Glutamatergic neuron (in vitro differentiated cells): ENCODE measurements at regions not wholly inside any gene's neighbourhood (a gene's known extent, or its start where the extent isn't known, plus 50 kb on each side); places are given as distances from the start of the nearest gene placed in this dataset.

Experiments
- DNase-seq: peaks from one replicate; pipeline ENCODE4 v3.0.0; 2022
- H3K27ac Mint-ChIP-seq: one replicate; pipeline ENCODE4 v1.8.0; 2020; ENCODE audit warnings: mild to moderate bottlenecking, mixed read lengths, inconsistent platforms; ENCODE audit not compliant: unreplicated experiment
- H3K27me3 Mint-ChIP-seq: one replicate; pipeline ENCODE4 v1.8.0; 2020; ENCODE audit warnings: mild to moderate bottlenecking, moderate library complexity, mixed read lengths, inconsistent platforms; ENCODE audit not compliant: unreplicated experiment
- H3K36me3 Mint-ChIP-seq: one replicate; pipeline ENCODE4 v1.8.0; 2020; ENCODE audit warnings: mild to moderate bottlenecking, mixed read lengths, inconsistent platforms; ENCODE audit not compliant: unreplicated experiment
- H3K4me1 Mint-ChIP-seq: one replicate; pipeline ENCODE4 v1.8.0; 2020; ENCODE audit warnings: mild to moderate bottlenecking, low read depth, mixed read lengths, inconsistent platforms; ENCODE audit not compliant: unreplicated experiment
- H3K4me3 Mint-ChIP-seq: one replicate; pipeline ENCODE4 v1.8.0; 2020; ENCODE audit warnings: mild to moderate bottlenecking, mixed read lengths, inconsistent platforms; ENCODE audit not compliant: unreplicated experiment
- H3K9me3 Mint-ChIP-seq: one replicate; pipeline ENCODE4 v1.8.0; 2020; ENCODE audit warnings: mild to moderate bottlenecking, moderate library complexity, mixed read lengths, inconsistent platforms; ENCODE audit not compliant: unreplicated experiment
- TF ChIP-seq, protein P1 (sequence below): fragments of 200-600 bp; sonication (generic); IDR thresholded peaks from one replicate; pipeline ENCODE4 v1.5.0; 2021; ENCODE audit not compliant: partially characterized antibody, unreplicated experiment

DNA sequence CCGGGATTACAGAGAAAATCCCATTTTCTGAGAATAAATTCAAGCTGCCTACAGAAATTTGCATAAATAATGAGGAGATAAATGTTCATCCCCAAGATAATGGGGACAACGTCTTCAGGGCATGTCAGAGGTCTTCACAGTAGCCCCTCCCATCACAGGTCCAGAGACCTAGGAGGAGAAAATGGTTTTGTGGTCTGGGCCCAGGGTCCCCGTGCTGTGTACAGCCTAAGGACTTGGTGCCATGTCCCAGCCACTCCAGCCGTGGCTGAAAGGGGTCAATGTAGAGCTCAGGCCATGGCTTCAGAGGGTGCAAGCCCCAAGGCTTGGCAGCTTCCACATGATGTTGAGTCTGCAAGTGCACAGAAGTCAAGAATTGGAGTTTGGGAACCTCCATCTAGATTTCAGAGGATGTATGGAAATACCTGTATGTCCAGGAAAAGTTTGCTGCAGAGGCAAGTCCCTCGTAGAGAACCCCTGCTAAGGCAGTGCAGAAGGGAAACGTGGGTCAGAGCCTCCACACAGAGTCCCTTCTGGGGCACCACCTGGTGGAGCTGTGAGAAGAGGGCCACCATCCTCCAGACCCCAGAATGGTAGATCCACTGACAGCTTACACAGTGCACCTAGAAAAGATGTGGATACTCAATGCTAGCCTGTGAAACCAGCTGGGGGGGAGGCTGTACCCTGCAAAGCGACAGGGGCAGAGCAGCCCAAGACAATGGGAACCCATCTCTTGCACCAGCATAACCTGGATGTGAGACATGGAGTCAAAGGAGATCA lies 176.3 kb downstream of the RASSF9 start:
- H3K27me3 Mint-ChIP-seq = peaks cover 4% of the 10 kb centered on the region
- H3K36me3 Mint-ChIP-seq = peaks cover 13% of the 10 kb centered on the region
- H3K4me1 Mint-ChIP-seq = no peaks in the 10 kb centered on the region
- H3K9me3 Mint-ChIP-seq = peaks cover 4% of the 10 kb centered on the region
- TF ChIP-seq, protein P1, sequence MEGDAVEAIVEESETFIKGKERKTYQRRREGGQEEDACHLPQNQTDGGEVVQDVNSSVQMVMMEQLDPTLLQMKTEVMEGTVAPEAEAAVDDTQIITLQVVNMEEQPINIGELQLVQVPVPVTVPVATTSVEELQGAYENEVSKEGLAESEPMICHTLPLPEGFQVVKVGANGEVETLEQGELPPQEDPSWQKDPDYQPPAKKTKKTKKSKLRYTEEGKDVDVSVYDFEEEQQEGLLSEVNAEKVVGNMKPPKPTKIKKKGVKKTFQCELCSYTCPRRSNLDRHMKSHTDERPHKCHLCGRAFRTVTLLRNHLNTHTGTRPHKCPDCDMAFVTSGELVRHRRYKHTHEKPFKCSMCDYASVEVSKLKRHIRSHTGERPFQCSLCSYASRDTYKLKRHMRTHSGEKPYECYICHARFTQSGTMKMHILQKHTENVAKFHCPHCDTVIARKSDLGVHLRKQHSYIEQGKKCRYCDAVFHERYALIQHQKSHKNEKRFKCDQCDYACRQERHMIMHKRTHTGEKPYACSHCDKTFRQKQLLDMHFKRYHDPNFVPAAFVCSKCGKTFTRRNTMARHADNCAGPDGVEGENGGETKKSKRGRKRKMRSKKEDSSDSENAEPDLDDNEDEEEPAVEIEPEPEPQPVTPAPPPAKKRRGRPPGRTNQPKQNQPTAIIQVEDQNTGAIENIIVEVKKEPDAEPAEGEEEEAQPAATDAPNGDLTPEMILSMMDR = no peak
- DNase-seq = no peak
- no peak overlapping the region for H3K27ac Mint-ChIP-seq
- H3K4me3 Mint-ChIP-seq = no peak overlapping the region

DNA sequence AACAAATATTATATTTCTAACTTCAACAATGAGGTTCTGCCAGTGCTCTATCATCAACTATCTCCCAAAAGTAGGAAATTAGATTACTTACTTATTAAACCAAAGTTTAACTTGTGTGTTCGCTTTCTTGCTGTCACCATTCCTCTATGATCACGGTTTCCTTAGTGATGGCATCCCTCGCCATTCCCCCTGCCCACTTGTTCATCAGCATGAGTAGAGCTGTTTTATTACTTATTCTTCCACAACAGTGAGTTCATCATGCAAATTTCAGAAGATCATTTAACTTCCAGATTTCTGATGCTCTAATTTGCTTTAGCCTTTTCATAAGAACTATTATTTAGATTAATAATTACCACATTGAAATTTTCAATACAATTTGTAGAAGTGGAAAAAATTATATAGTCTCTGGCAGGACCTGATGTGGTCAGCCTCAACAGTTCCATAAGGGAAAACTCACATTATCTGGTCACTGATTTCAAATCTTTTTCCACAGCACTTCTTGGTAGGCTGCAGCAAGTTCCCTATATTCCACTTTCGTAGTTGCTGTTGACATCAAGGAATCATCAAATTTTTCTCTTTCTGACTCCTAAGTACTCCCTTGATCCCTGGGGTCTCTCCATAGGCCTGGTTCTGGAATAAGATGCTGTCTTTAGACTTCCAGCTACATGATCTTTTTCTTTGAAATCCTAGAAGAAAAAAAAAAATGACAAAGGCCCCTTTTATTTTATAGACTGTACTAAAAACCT lies 174.6 kb downstream of the RASSF9 start:
- H3K27ac Mint-ChIP-seq = no peak overlapping the region
- H3K27me3 Mint-ChIP-seq = peaks cover 4% of the 10 kb centered on the region
- H3K4me1 Mint-ChIP-seq = no peaks in the 10 kb centered on the region
- H3K9me3 Mint-ChIP-seq = peaks cover 4% of the 10 kb centered on the region
- TF ChIP-seq, protein P1 = no peak
- H3K4me3 Mint-ChIP-seq = no peak overlapping the region
- no peak for DNase-seq
- peaks cover 13% of the 10 kb centered on the region for H3K36me3 Mint-ChIP-seq

DNA sequence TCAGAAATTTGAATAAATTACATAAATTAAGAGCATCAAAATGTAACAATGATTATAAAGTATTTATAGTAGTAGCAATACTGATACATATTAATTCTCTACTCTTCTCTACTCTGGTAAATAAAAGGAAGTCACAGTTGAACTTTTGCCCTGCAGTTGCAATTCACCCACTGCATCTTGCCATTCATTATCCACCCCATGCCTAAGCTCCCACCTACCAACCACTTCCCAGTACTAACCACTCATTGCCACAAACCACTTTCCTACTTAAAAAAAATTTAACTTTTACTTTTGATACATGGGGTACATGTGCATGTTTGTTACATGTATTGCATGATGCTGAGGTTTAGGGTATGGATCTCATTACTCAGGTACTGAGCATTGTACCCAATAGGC lies 174.0 kb downstream of the RASSF9 start:
- TF ChIP-seq, protein P1 = no peak
- Mint-ChIP-seq H3K27ac (no peak overlapping the region), H3K27me3 (peaks cover 4% of the 10 kb centered on the region), H3K36me3 (peaks cover 13% of the 10 kb centered on the region), H3K9me3 (peaks cover 5% of the 10 kb centered on the region), H3K4me1 (no peaks in the 10 kb centered on the region), H3K4me3 (no peak overlapping the region)
- DNase-seq = no peak

DNA sequence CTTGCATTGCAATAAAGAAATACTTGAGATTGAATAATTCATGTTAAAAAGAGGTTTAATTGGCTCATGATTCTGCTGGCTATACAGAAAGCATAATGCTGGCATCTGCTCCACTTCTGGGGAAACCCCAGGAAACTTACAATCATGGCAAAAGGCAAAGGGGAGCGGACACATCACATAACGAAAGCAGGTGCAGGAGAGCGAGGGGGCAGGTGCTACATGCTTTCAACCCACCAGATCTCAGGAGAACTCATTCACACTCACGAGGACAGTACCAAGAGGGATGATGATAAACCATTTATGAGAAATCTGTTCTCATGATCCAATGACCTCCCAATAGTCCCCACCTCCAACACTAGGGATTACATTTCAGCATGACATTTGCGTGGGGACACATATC lies 172.6 kb downstream of the RASSF9 start:
- Mint-ChIP-seq H3K36me3 (peaks cover 8% of the 10 kb centered on the region), H3K4me1 (no peaks in the 10 kb centered on the region), H3K9me3 (peaks cover 6% of the 10 kb centered on the region), H3K27ac (no peak overlapping the region), H3K4me3 (no peak overlapping the region), H3K27me3 (peaks cover 4% of the 10 kb centered on the region)
- TF ChIP-seq, protein P1 = no peak
- no peak for DNase-seq

DNA sequence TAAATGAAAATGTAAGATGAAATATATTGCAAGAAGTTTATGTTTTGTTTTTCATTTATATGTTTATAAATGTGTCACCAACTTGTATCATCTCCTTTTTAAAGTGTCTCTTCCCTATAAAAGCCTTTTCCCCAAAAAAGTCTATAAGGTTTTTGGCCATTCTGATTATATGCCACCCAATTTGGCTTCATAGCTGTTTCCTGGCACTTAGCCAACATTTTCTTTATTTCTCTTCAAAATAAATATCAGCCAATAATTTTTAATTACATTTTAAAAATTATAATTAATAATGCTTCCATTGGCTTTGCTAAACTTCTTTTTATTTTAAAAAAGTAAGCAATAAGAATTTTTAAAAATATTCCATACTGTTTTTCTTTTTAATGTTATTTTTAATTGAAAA lies 171.8 kb downstream of the RASSF9 start:
- Mint-ChIP-seq H3K27me3 (peaks cover 2% of the 10 kb centered on the region), H3K4me3 (no peak overlapping the region), H3K9me3 (peaks cover 6% of the 10 kb centered on the region), H3K36me3 (peaks cover 3% of the 10 kb centered on the region), H3K4me1 (no peaks in the 10 kb centered on the region), H3K27ac (no peak overlapping the region)
- DNase-seq = no peak
- TF ChIP-seq, protein P1 = no peak
